ENCODE measurements at regions not wholly inside any gene's neighbourhood (a gene's known extent, or its start where the extent isn't known, plus 50 kb on each side); places are given as distances from the start of the nearest gene placed in this dataset.

DNA sequence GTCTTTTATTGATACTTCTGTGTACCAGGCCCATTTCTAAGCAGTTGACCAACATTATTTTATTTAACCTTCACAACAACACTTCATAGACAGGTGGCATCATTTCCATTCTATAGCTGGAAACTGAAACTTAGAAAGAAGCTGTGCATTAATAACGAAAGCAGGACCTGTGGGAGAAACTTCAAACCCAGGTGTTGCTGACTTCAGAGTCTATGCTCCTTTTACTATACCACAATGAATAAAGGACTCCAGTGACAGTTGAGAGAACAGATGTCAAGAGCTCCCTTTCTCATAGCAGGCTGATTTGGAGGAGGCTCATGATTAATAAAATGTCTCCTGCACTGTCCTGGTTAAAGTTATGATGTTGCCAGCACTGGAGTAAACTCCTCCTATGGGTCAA, 56.6 kb upstream of the POU3F2 start (continued):
- TF ChIP-seq, protein P1, sequence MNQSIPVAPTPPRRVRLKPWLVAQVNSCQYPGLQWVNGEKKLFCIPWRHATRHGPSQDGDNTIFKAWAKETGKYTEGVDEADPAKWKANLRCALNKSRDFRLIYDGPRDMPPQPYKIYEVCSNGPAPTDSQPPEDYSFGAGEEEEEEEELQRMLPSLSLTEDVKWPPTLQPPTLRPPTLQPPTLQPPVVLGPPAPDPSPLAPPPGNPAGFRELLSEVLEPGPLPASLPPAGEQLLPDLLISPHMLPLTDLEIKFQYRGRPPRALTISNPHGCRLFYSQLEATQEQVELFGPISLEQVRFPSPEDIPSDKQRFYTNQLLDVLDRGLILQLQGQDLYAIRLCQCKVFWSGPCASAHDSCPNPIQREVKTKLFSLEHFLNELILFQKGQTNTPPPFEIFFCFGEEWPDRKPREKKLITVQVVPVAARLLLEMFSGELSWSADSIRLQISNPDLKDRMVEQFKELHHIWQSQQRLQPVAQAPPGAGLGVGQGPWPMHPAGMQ (IDR thresholded peaks at IDR 0.05; ENCODE audit: borderline replicate concordance): no peak
- peak; percentile 64; the same call in 1 of the 2 replicates for TF ChIP-seq IRF4 (IDR thresholded peaks at IDR 0.05; ENCODE audit: low read depth, low read length)
- TF ChIP-seq POU2F2 (IDR thresholded peaks at IDR 0.05; ENCODE audit: borderline replicate concordance, low read depth, low read length): no peak
- no peak for TF ChIP-seq GABPA (IDR thresholded peaks at IDR 0.05; ENCODE audit: low read depth)
- TF ChIP-seq CHD4 (IDR thresholded peaks at IDR 0.05): no peak
- TF ChIP-seq MEF2A (IDR thresholded peaks at IDR 0.05; ENCODE audit: insufficient read depth, low read depth, low read length): no peak
- no peak for TF ChIP-seq EGR1 (IDR thresholded peaks at IDR 0.05; ENCODE audit: borderline replicate concordance in 1 of 2, low read depth in 2 of 2, low read length in 2 of 2)
- TF ChIP-seq, protein P2, sequence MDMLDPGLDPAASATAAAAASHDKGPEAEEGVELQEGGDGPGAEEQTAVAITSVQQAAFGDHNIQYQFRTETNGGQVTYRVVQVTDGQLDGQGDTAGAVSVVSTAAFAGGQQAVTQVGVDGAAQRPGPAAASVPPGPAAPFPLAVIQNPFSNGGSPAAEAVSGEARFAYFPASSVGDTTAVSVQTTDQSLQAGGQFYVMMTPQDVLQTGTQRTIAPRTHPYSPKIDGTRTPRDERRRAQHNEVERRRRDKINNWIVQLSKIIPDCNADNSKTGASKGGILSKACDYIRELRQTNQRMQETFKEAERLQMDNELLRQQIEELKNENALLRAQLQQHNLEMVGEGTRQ (IDR thresholded peaks at IDR 0.05; ENCODE audit: borderline replicate concordance, low read depth, low read length): no peak
- TF ChIP-seq CREB1 (IDR thresholded peaks at IDR 0.05; ENCODE audit: low read depth): no peak
- TF ChIP-seq, protein P3, sequence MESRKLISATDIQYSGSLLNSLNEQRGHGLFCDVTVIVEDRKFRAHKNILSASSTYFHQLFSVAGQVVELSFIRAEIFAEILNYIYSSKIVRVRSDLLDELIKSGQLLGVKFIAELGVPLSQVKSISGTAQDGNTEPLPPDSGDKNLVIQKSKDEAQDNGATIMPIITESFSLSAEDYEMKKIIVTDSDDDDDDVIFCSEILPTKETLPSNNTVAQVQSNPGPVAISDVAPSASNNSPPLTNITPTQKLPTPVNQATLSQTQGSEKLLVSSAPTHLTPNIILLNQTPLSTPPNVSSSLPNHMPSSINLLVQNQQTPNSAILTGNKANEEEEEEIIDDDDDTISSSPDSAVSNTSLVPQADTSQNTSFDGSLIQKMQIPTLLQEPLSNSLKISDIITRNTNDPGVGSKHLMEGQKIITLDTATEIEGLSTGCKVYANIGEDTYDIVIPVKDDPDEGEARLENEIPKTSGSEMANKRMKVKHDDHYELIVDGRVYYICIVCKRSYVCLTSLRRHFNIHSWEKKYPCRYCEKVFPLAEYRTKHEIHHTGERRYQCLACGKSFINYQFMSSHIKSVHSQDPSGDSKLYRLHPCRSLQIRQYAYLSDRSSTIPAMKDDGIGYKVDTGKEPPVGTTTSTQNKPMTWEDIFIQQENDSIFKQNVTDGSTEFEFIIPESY (IDR thresholded peaks at IDR 0.05): no peak
- no peak for TF ChIP-seq ZNF384 (IDR thresholded peaks at IDR 0.05; ENCODE audit: borderline replicate concordance, low read depth, low read length)
- no peak for TF ChIP-seq KLF5 (IDR thresholded peaks at IDR 0.05; ENCODE audit: partially characterized antibody)
- no peak for TF ChIP-seq FOS (IDR thresholded peaks at IDR 0.05; ENCODE audit: borderline replicate concordance, extremely low read depth, insufficient read length)
- no peak for TF ChIP-seq RB1 (IDR thresholded peaks at IDR 0.05; ENCODE audit: borderline replicate concordance)
- no peak for TF ChIP-seq HDAC6 (IDR thresholded peaks at IDR 0.05; ENCODE audit: unreplicated experiment)
- TF ChIP-seq BMI1 (IDR thresholded peaks at IDR 0.05; ENCODE audit: borderline replicate concordance): no peak
- TF ChIP-seq RELA (IDR thresholded peaks at IDR 0.05; ENCODE audit: borderline replicate concordance, partially characterized antibody): no peak
- TF ChIP-seq, protein P4, sequence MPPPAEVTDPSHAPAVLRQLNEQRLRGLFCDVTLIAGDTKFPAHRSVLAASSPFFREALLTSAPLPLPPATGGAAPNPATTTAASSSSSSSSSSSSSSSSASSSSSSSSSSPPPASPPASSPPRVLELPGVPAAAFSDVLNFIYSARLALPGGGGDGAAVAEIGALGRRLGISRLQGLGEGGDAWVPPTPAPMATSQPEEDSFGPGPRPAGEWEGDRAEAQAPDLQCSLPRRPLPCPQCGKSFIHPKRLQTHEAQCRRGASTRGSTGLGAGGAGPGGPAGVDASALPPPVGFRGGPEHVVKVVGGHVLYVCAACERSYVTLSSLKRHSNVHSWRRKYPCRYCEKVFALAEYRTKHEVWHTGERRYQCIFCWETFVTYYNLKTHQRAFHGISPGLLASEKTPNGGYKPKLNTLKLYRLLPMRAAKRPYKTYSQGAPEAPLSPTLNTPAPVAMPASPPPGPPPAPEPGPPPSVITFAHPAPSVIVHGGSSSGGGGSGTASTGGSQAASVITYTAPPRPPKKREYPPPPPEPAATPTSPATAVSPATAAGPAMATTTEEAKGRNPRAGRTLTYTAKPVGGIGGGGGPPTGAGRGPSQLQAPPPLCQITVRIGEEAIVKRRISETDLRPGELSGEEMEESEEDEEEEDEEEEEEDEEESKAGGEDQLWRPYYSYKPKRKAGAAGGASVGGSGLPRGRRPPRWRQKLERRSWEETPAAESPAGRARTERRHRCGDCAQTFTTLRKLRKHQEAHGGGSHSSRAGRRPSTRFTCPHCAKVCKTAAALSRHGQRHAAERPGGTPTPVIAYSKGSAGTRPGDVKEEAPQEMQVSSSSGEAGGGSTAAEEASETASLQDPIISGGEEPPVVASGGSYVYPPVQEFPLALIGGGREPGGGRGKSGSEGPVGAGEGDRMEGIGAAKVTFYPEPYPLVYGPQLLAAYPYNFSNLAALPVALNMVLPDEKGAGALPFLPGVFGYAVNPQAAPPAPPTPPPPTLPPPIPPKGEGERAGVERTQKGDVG (CRISPR knock-in tag; IDR thresholded peaks at IDR 0.05): no peak
- no peak for TF ChIP-seq BHLHE40 (IDR thresholded peaks at IDR 0.05; ENCODE audit: borderline replicate concordance in 1 of 2, low read depth in 2 of 2, low read length in 1 of 2)
- peak; percentile 37; the same call in 1 of the 2 replicates for TF ChIP-seq IKZF1 (conservative IDR thresholded peaks at IDR 0.05)

Measured in GM12878 (cell line).